ENCODE measurements at regions not wholly inside any gene's neighbourhood (a gene's known extent, or its start where the extent isn't known, plus 50 kb on each side); places are given as distances from the start of the nearest gene placed in this dataset.

GRCh38 chr18:38951633-38952032, 1386.0 kb upstream of the CELF4 start:
- no peak overlapping the region for H3K27ac ChIP-seq (ENCODE audit: low read depth, low read length, poor library complexity, severe bottlenecking)
- no peak for TF ChIP-seq EZH2 (IDR thresholded peaks at IDR 0.05; ENCODE audit: borderline replicate concordance, low read length)
- no peak for TF ChIP-seq CTCF (IDR thresholded peaks at IDR 0.05; ENCODE audit: low read length)

GRCh38 chr18:38948436-38948835, 1382.8 kb upstream of the CELF4 start:
- no peaks in the 10 kb centered on the region for H3K79me2 ChIP-seq (ENCODE audit: insufficient read depth, low read length)
- no peak for TF ChIP-seq CTCF (IDR thresholded peaks at IDR 0.05; ENCODE audit: low read length)
- TF ChIP-seq EZH2 (IDR thresholded peaks at IDR 0.05; ENCODE audit: borderline replicate concordance, low read length): no peak
- H3K9ac ChIP-seq (ENCODE audit: low read length): no peak overlapping the region
- H3K27me3 ChIP-seq (ENCODE audit: insufficient read depth, low read length): no peaks in the 10 kb centered on the region
- H3K4me3 ChIP-seq (ENCODE audit: low read depth, low read length, poor library complexity, severe bottlenecking): no peak overlapping the region
- no peaks in the 10 kb centered on the region for H3K9me3 ChIP-seq (ENCODE audit: low read length)
- H2AFZ ChIP-seq (ENCODE audit: low read length): no peak overlapping the region
- no peaks in the 10 kb centered on the region for H3K36me3 ChIP-seq (ENCODE audit: insufficient read depth, low read length)
- no peaks in the 10 kb centered on the region for H3K4me1 ChIP-seq (ENCODE audit: insufficient read depth, low read length, severe bottlenecking)
- no peaks in the 10 kb centered on the region for H3F3A ChIP-seq (ENCODE audit: insufficient read depth, low read length)
- H4K20me1 ChIP-seq (ENCODE audit: insufficient read depth, low read length): no peaks in the 10 kb centered on the region
- H3K9me2 ChIP-seq (ENCODE audit: low read depth, low read length): no peaks in the 10 kb centered on the region
- H3K4me2 ChIP-seq (ENCODE audit: low read length): no peak overlapping the region
- no peak overlapping the region for H3K27ac ChIP-seq (ENCODE audit: low read depth, low read length, poor library complexity, severe bottlenecking)

More at GRCh38 chr18:38951633-38952032, 1386.0 kb upstream of the CELF4 start:
- H3K27me3 ChIP-seq (ENCODE audit: insufficient read depth, low read length): no peaks in the 10 kb centered on the region
- no peak overlapping the region for H3K4me2 ChIP-seq (ENCODE audit: low read length)
- H3K9me2 ChIP-seq (ENCODE audit: low read depth, low read length): no peaks in the 10 kb centered on the region
- H4K20me1 ChIP-seq (ENCODE audit: insufficient read depth, low read length): no peaks in the 10 kb centered on the region
- no peaks in the 10 kb centered on the region for H3K79me2 ChIP-seq (ENCODE audit: insufficient read depth, low read length)
- no peaks in the 10 kb centered on the region for H3K4me1 ChIP-seq (ENCODE audit: insufficient read depth, low read length, severe bottlenecking)
- H3K9me3 ChIP-seq (ENCODE audit: low read length): no peaks in the 10 kb centered on the region
- H3K9ac ChIP-seq (ENCODE audit: low read length): no peak overlapping the region
- H3K4me3 ChIP-seq (ENCODE audit: low read depth, low read length, poor library complexity, severe bottlenecking): no peak overlapping the region
- no peaks in the 10 kb centered on the region for H3K36me3 ChIP-seq (ENCODE audit: insufficient read depth, low read length)
- no peaks in the 10 kb centered on the region for H3F3A ChIP-seq (ENCODE audit: insufficient read depth, low read length)
- no peak overlapping the region for H2AFZ ChIP-seq (ENCODE audit: low read length)

- H3K4me3 ChIP-seq (ENCODE audit: low read depth, low read length, poor library complexity, severe bottlenecking): no peak overlapping the region
- TF ChIP-seq CTCF (IDR thresholded peaks at IDR 0.05; ENCODE audit: low read length) (no peak), EZH2 (IDR thresholded peaks at IDR 0.05; ENCODE audit: borderline replicate concordance, low read length) (no peak)
- H3K9me2 ChIP-seq (ENCODE audit: low read depth, low read length): no peaks in the 10 kb centered on the region
- H3K79me2 ChIP-seq (ENCODE audit: insufficient read depth, low read length): no peaks in the 10 kb centered on the region
- peaks cover 10% of the 10 kb centered on the region for H3K9me3 ChIP-seq (ENCODE audit: low read length)
- no peaks in the 10 kb centered on the region for H4K20me1 ChIP-seq (ENCODE audit: insufficient read depth, low read length)
- no peak overlapping the region for H3K27ac ChIP-seq (ENCODE audit: low read depth, low read length, poor library complexity, severe bottlenecking)
- H3K9ac ChIP-seq (ENCODE audit: low read length): no peak overlapping the region
- peaks cover 8% of the 10 kb centered on the region for H3K4me1 ChIP-seq (ENCODE audit: insufficient read depth, low read length, severe bottlenecking)
- no peak overlapping the region for H3K4me2 ChIP-seq (ENCODE audit: low read length)
- no peaks in the 10 kb centered on the region for H3K27me3 ChIP-seq (ENCODE audit: insufficient read depth, low read length)
- no peaks in the 10 kb centered on the region; the same call in 1 of the 2 replicates for H3K36me3 ChIP-seq (ENCODE audit: insufficient read depth, low read length)
- no peak overlapping the region for H2AFZ ChIP-seq (ENCODE audit: low read length)
- no peaks in the 10 kb centered on the region for H3F3A ChIP-seq (ENCODE audit: insufficient read depth, low read length)
These were observed 1378.9 kb upstream of the CELF4 start for GRCh38 chr18:38944446-38945024.
